Nephron progenitor cell (in vitro differentiated cells): ENCODE measurements at regions not wholly inside any gene's neighbourhood (a gene's known extent, or its start where the extent isn't known, plus 50 kb on each side); places are given as distances from the start of the nearest gene placed in this dataset.

Experiments used
- DNase-seq: peaks from one replicate; pipeline ENCODE4 v3.0.0; 2021
- H3K27ac Mint-ChIP-seq: 2 replicates; pipeline ENCODE4 v1.8.0; 2021; ENCODE audit warnings: mild to moderate bottlenecking, moderate library complexity, mixed read lengths
- H3K27me3 Mint-ChIP-seq: 2 replicates; pipeline ENCODE4 v1.8.0; 2021; ENCODE audit warnings: mild to moderate bottlenecking, low read depth, mixed read lengths; ENCODE audit not compliant: poor library complexity
- H3K36me3 Mint-ChIP-seq: 2 replicates; pipeline ENCODE4 v1.8.0; 2021; ENCODE audit warnings: low read depth, mixed read lengths
- H3K4me1 Mint-ChIP-seq: 2 replicates; pipeline ENCODE4 v1.8.0; 2021; ENCODE audit warnings: mixed read lengths
- H3K4me3 Mint-ChIP-seq: 2 replicates; pipeline ENCODE4 v1.8.0; 2021; ENCODE audit warnings: mild to moderate bottlenecking, moderate library complexity, mixed read lengths
- H3K9me3 Mint-ChIP-seq: 2 replicates; pipeline ENCODE4 v1.8.0; 2021; ENCODE audit warnings: mild to moderate bottlenecking, moderate library complexity, mixed read lengths
- CTCF ChIP-seq: fragments of 200-600 bp; sonication (generic); IDR thresholded peaks from 2 replicates; pipeline ENCODE4 v1.5.0; 2021; ENCODE audit warnings: antibody characterized with exemption

GRCh38 chr17:72518159-72518732 is 397.4 kb downstream of the SOX9 start:
- Mint-ChIP-seq H3K27ac (peak overlapping the region; percentile 77), H3K36me3 (no peaks in the 10 kb centered on the region), H3K27me3 (peaks cover 7% of the 10 kb centered on the region), H3K4me3 (peak overlapping the region; percentile 27), H3K4me1 (peaks cover 65% of the 10 kb centered on the region), H3K9me3 (no peaks in the 10 kb centered on the region)
- no peak for DNase-seq
- TF ChIP-seq CTCF: no peak

- Mint-ChIP-seq H3K9me3 (no peaks in the 10 kb centered on the region), H3K27me3 (peaks cover 7% of the 10 kb centered on the region), H3K36me3 (no peaks in the 10 kb centered on the region), H3K4me3 (peak overlapping the region; percentile 72), H3K4me1 (peaks cover 65% of the 10 kb centered on the region), H3K27ac (peak overlapping the region; percentile 77)
- peak; percentile 36 for DNase-seq
- TF ChIP-seq CTCF: no peak
Observed at GRCh38 chr17:72518753-72519597, 398.2 kb downstream of the SOX9 start.

- Mint-ChIP-seq H3K9me3 (no peaks in the 10 kb centered on the region), H3K4me1 (peaks cover 65% of the 10 kb centered on the region), H3K4me3 (peak overlapping the region; percentile 72), H3K36me3 (no peaks in the 10 kb centered on the region), H3K27ac (no peak overlapping the region), H3K27me3 (peaks cover 7% of the 10 kb centered on the region)
- no peak for TF ChIP-seq CTCF
- DNase-seq: no peak
Observed at GRCh38 chr17:72519598-72519936, 398.7 kb downstream of the SOX9 start.

- no peaks in the 10 kb centered on the region for H3K9me3 Mint-ChIP-seq
- H3K4me1 Mint-ChIP-seq: peaks cover 61% of the 10 kb centered on the region
- H3K27me3 Mint-ChIP-seq: no peaks in the 10 kb centered on the region
Observed at GRCh38 chr17:72520665-72521303, 400.0 kb downstream of the SOX9 start.

GRCh38 chr17:72523491-72523890 is 402.7 kb downstream of the SOX9 start:
- H3K36me3 Mint-ChIP-seq: no peaks in the 10 kb centered on the region
- TF ChIP-seq CTCF: no peak
- no peak overlapping the region for H3K4me3 Mint-ChIP-seq
- DNase-seq: no peak
- peaks cover 56% of the 10 kb centered on the region for H3K4me1 Mint-ChIP-seq
- peaks cover 5% of the 10 kb centered on the region for H3K27me3 Mint-ChIP-seq
- H3K9me3 Mint-ChIP-seq: no peaks in the 10 kb centered on the region
- no peak overlapping the region for H3K27ac Mint-ChIP-seq

More at GRCh38 chr17:72520665-72521303, 400.0 kb downstream of the SOX9 start:
- H3K27ac Mint-ChIP-seq: no peak overlapping the region
- no peaks in the 10 kb centered on the region for H3K36me3 Mint-ChIP-seq
- DNase-seq: no peak
- H3K4me3 Mint-ChIP-seq: no peak overlapping the region
- TF ChIP-seq CTCF: no peak
